AG04450 (cell line): ENCODE measurements at regions not wholly inside any gene's neighbourhood (a gene's known extent, or its start where the extent isn't known, plus 50 kb on each side); places are given as distances from the start of the nearest gene placed in this dataset.

Experiments used
- CTCF ChIA-PET: fragments of 300-600, 350-600 bp; formaldehyde crosslinking; extraction: SDS; loops from one replicate; lab custom pipeline; 2022; ENCODE audit warnings: antibody characterized with exemption, inconsistent platforms; lab: Charles Lee
- POLR2A ChIA-PET: fragments of 350-600 bp; formaldehyde crosslinking; extraction: SDS; loops from one replicate; lab custom pipeline; 2021; ENCODE audit warnings: antibody characterized with exemption, inconsistent platforms; lab: Yijun Ruan, JAX
- DNase-seq: peaks from one replicate; pipeline ENCODE4 v3.0.0-alpha.2; 2011; ENCODE audit warnings: low read depth, low spot score
- H3K27ac ChIP-seq: one replicate; pipeline ENCODE4 v1.5.1; 2012; ENCODE audit warnings: low read depth, low read length, control low read depth
- H3K27me3 ChIP-seq: one replicate; pipeline ENCODE4 v1.6.0; 2012; ENCODE audit warnings: low read length; ENCODE audit not compliant: control insufficient read depth, insufficient read depth
- H3K4me3 ChIP-seq: 2 replicates; pipeline ENCODE4 v1.5.1; 2011; ENCODE audit warnings: mild to moderate bottlenecking, low read depth, low read length, control low read depth
- H3K9me3 ChIP-seq: 2 replicates; pipeline ENCODE4 v1.5.1; 2012; ENCODE audit warnings: low read length; ENCODE audit not compliant: control insufficient read depth, insufficient read depth
- TF ChIP-seq, protein P1 (sequence below): IDR thresholded peaks from 2 replicates; pipeline ENCODE4 v1.5.1; 2011; ENCODE audit warnings: low read depth, low read length, control low read depth, inconsistent platforms

- Histone ChIP-seq H3K27ac (no peak overlapping the region), H3K27me3 (peaks cover 18% of the 10 kb centered on the region), H3K9me3 (no peaks in the 10 kb centered on the region), H3K4me3 (no peak overlapping the region)
- DNase-seq, result no peak
- TF ChIP-seq, protein P1, sequence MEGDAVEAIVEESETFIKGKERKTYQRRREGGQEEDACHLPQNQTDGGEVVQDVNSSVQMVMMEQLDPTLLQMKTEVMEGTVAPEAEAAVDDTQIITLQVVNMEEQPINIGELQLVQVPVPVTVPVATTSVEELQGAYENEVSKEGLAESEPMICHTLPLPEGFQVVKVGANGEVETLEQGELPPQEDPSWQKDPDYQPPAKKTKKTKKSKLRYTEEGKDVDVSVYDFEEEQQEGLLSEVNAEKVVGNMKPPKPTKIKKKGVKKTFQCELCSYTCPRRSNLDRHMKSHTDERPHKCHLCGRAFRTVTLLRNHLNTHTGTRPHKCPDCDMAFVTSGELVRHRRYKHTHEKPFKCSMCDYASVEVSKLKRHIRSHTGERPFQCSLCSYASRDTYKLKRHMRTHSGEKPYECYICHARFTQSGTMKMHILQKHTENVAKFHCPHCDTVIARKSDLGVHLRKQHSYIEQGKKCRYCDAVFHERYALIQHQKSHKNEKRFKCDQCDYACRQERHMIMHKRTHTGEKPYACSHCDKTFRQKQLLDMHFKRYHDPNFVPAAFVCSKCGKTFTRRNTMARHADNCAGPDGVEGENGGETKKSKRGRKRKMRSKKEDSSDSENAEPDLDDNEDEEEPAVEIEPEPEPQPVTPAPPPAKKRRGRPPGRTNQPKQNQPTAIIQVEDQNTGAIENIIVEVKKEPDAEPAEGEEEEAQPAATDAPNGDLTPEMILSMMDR, result no peak
- ChIA-PET POLR2A (no interaction called here), CTCF (no interaction called here)
Observed at GRCh38 chr18:10116574-10116973, 202.8 kb downstream of the VAPA start.

GRCh38 chr18:10119528-10119927, 205.7 kb downstream of the VAPA start:
- TF ChIP-seq, protein P1, result no peak
- no peak for DNase-seq
- H3K27ac ChIP-seq, result no peak overlapping the region
- ChIA-PET POLR2A (no interaction called here), CTCF (no interaction called here)
- no peaks in the 10 kb centered on the region for H3K9me3 ChIP-seq
- no peak overlapping the region for H3K4me3 ChIP-seq
- H3K27me3 ChIP-seq, result peaks cover 6% of the 10 kb centered on the region

GRCh38 chr18:10119991-10120390, 206.2 kb downstream of the VAPA start:
- H3K4me3 ChIP-seq, result no peak overlapping the region
- TF ChIP-seq, protein P1, result no peak
- H3K27me3 ChIP-seq, result peaks cover 3% of the 10 kb centered on the region
- POLR2A ChIA-PET, result no interaction called here
- H3K27ac ChIP-seq, result no peak overlapping the region
- CTCF ChIA-PET, result no interaction called here
- H3K9me3 ChIP-seq, result no peaks in the 10 kb centered on the region
- DNase-seq, result no peak

DNA sequence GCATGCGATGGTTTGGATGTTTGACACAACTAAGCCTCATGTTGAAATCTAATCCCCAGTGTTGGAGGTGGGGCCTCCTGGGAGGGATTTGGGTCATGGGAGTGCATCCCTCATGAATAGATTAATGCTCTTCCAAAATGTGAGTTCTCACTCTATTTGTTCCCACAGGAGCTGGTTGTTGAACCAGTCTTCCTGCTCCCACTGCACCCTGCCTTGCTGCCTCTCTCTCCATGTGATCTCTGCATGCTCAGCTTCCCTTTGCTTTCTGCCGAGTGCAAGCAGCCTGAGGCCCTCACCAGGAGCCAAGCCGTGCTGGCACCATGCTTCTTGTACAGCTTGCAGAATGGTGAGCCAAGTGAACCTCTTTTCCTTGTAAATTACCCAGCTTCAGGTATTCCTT, 206.8 kb downstream of the VAPA start:
- TF ChIP-seq, protein P1, result no peak
- H3K27me3 ChIP-seq, result peaks cover 3% of the 10 kb centered on the region
- ChIA-PET POLR2A (no interaction called here), CTCF (no interaction called here)
- H3K4me3 ChIP-seq, result no peak overlapping the region
- H3K27ac ChIP-seq, result no peak overlapping the region
- no peaks in the 10 kb centered on the region for H3K9me3 ChIP-seq
- DNase-seq, result no peak

DNA sequence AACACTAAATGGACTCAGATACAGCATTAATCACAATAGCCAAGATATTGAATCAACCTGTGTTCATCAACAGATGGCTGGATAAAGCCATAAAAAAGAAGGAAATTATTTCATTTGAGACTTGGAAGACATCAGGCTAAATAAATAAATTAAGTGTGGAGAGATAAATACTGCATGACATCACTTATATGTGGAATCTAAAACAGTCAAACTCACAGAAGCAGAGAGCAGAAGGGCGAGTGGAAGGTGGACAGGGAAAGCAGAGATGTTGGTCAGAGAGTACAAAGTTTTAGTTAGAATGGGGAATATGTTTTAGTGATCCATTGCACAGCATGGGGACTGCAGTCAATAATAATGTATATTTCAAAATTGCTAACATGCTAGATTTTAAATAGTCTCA, 207.2 kb downstream of the VAPA start:
- no peak for DNase-seq
- Histone ChIP-seq H3K27ac (no peak overlapping the region), H3K9me3 (no peaks in the 10 kb centered on the region), H3K27me3 (no peaks in the 10 kb centered on the region), H3K4me3 (no peak overlapping the region)
- TF ChIP-seq, protein P1, result no peak
- ChIA-PET POLR2A (no interaction called here), CTCF (no interaction called here)
